ENCODE measurements at regions not wholly inside any gene's neighbourhood (a gene's known extent, or its start where the extent isn't known, plus 50 kb on each side); places are given as distances from the start of the nearest gene placed in this dataset.
"Not testable (repeated sequence)": the region's sequence is repeated elsewhere in the genome, so short reads cannot be mapped to it uniquely, and the experiment has no call there.

DNA sequence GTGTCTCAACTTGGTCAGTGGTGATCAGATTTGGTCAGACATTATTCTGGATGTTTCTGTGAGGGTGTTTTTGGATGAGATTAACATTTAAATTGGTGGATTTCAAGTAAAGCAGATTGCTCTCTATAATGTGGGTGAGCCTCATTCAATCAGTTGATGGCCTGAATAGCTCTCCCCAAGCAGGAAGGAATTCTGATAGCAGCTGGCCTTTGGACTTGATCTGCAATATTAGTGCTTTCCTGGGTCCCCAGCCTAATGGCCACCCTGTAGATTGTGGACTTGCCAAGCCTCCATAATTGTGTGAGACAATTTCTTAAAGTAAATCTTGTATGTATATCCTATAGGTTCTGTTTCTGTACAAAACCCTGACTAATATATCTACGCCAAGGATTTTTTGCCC, 153.9 kb upstream of the TBL1XR1 start:
- intact Hi-C loops (cut with DNase I; ENCODE audit: low total_unique reads) = no loop called here
- TF ChIP-seq, protein P1, sequence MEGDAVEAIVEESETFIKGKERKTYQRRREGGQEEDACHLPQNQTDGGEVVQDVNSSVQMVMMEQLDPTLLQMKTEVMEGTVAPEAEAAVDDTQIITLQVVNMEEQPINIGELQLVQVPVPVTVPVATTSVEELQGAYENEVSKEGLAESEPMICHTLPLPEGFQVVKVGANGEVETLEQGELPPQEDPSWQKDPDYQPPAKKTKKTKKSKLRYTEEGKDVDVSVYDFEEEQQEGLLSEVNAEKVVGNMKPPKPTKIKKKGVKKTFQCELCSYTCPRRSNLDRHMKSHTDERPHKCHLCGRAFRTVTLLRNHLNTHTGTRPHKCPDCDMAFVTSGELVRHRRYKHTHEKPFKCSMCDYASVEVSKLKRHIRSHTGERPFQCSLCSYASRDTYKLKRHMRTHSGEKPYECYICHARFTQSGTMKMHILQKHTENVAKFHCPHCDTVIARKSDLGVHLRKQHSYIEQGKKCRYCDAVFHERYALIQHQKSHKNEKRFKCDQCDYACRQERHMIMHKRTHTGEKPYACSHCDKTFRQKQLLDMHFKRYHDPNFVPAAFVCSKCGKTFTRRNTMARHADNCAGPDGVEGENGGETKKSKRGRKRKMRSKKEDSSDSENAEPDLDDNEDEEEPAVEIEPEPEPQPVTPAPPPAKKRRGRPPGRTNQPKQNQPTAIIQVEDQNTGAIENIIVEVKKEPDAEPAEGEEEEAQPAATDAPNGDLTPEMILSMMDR (IDR thresholded peaks at IDR 0.05) = no peak
- TF ChIP-seq POLR2A (IDR thresholded peaks at IDR 0.05) = no peak

DNA sequence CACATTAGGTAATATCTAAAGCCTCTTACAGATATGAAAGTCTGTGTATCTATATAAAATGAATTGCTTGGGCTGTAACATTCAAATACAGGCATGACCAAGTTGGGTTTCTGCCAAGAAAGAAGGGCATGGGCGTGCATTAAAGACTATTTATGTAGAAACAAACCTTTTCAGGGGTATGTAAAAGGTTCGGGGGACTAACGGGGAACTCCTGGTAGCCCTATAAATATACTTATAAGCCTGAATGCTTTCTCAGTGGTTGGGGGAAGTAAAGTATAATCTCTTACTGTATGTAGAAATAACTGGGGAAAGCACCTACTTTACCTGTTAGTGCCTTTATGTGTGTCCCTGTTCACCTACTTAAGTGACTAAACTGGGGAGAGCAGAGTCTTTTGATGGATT, 154.5 kb upstream of the TBL1XR1 start:
- Histone ChIP-seq H3K4me1 (peaks cover 6% of the 10 kb centered on the region), H3K4me3 (no peak overlapping the region), H3K27me3 (no peaks in the 10 kb centered on the region), H3K9me3 (no peaks in the 10 kb centered on the region), H3K27ac (no peak overlapping the region), H3K36me3 (ENCODE audit: low read depth, missing control alignments) (no peaks in the 10 kb centered on the region)
- no peak for DNase-seq
- intact Hi-C loops (cut with DNase I; ENCODE audit: low total_unique reads) = no loop called here
- 92 to 97% methylated on average over 3 of the region's 3 CpGs for WGBS, 2 donors
- TF ChIP-seq POLR2A (IDR thresholded peaks at IDR 0.05) = no peak
- TF ChIP-seq, protein P1 (IDR thresholded peaks at IDR 0.05) = no peak

More for the DNA sequence above, 153.9 kb upstream of the TBL1XR1 start:
- H3K4me1 ChIP-seq = peaks cover under 1% of the 10 kb centered on the region
- H3K36me3 ChIP-seq (ENCODE audit: low read depth, missing control alignments) = no peaks in the 10 kb centered on the region
- H3K9me3 ChIP-seq = no peaks in the 10 kb centered on the region
- H3K27me3 ChIP-seq = no peaks in the 10 kb centered on the region
- DNase-seq = no peak
- no peak overlapping the region for H3K27ac ChIP-seq
- WGBS, 2 donors = 96 to 100% methylated on average over 1 of the region's 1 CpG
- no peak overlapping the region for H3K4me3 ChIP-seq

DNA sequence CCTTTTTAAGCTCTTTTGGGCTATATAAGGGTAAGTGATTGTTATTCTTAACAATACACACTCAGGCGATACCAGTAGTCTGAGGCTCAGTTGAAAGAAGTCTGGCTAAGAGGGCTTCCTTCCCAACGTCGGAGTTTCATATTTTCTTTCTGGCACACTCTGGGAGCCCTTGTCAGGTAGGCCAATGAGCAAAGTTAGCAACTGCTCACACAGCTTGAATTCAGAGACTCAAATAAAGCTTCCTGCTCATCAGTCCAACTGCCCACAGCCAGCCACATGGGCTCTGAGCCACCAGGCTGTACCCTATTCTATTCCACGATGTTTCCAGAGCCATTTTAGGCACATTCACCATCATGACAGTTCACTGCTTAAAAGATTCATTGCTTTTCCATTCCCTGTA, 155.1 kb upstream of the TBL1XR1 start:
- no peaks in the 10 kb centered on the region for H3K27me3 ChIP-seq
- H3K9me3 ChIP-seq = no peaks in the 10 kb centered on the region
- H3K36me3 ChIP-seq (ENCODE audit: low read depth, missing control alignments) = no peaks in the 10 kb centered on the region
- TF ChIP-seq, protein P1 (IDR thresholded peaks at IDR 0.05) = no peak
- no peak for TF ChIP-seq POLR2A (IDR thresholded peaks at IDR 0.05)
- 89 to 91% methylated on average over 4 of the region's 4 CpGs for WGBS, 2 donors
- intact Hi-C loops (cut with DNase I; ENCODE audit: low total_unique reads) = no loop called here
- H3K4me3 ChIP-seq = no peak overlapping the region
- no peak for DNase-seq
- no peak overlapping the region for H3K27ac ChIP-seq
- H3K4me1 ChIP-seq = peaks cover 10% of the 10 kb centered on the region

DNA sequence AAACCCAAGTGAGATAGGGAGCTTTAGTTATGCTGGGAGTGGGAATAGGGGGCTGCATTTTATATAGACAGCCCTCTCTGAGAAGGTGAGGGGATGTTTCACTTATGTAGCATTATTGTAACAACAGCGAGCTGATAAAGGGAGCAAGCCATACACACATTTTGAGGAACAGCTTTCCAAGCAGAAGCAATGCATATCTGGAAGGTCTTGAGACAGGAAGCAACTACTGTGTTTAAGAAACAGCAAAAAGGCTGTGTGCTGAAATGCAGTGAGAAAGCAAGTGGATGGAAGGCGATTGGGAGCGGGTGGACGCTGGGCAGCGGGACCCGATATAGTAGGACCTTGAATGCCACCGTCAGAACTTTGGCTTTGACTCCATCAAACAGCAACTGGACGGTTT, 155.9 kb upstream of the TBL1XR1 start:
- H3K4me3 ChIP-seq = no peak overlapping the region

DNA sequence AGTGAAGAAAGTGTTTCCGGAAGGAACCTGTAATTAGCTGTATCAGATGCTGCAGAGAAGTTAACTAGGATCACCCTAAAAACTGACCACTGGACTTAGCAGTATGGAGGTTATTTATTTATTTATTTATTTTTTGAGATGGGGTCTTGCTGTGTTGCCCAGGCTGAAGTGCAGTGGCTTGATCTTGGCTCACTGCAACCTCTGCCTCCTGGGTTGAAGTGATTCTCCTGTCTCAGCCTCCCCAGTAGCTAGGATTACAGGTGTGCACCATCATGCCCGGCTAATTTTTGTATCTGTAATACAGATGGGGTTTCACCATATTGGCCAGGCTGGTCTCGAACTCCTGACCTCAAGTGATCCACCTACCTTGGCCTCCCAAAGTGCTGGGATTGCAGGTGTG, 156.6 kb upstream of the TBL1XR1 start:
- H3K27ac ChIP-seq; H3K36me3 ChIP-seq (ENCODE audit: low read depth, missing control alignments); H3K27me3 ChIP-seq; DNase-seq; intact Hi-C loops (cut with DNase I; ENCODE audit: low total_unique reads); H3K4me3 ChIP-seq; H3K9me3 ChIP-seq: not testable (repeated sequence)
- 93 to 97% methylated on average over 3 of the region's 3 CpGs for WGBS, 2 donors
- peaks cover 25% of the 10 kb centered on the region for H3K4me1 ChIP-seq

More for the DNA sequence above, 155.9 kb upstream of the TBL1XR1 start:
- DNase-seq = no peak
- no peaks in the 10 kb centered on the region for H3K27me3 ChIP-seq
- TF ChIP-seq POLR2A (IDR thresholded peaks at IDR 0.05) = no peak
- TF ChIP-seq, protein P1 (IDR thresholded peaks at IDR 0.05) = no peak
- no peaks in the 10 kb centered on the region for H3K36me3 ChIP-seq (ENCODE audit: low read depth, missing control alignments)
- H3K27ac ChIP-seq = no peak overlapping the region
- WGBS, 2 donors = 66 to 83% methylated on average over 8 of the region's 8 CpGs
- no peaks in the 10 kb centered on the region for H3K9me3 ChIP-seq
- peaks cover 18% of the 10 kb centered on the region for H3K4me1 ChIP-seq
- intact Hi-C loops (cut with DNase I; ENCODE audit: low total_unique reads) = no loop called here

Measured in testis (tissue), 2 donors.